Parathyroid adenoma (tissue), 2 donors: ENCODE measurements at regions not wholly inside any gene's neighbourhood (a gene's known extent, or its start where the extent isn't known, plus 50 kb on each side); places are given as distances from the start of the nearest gene placed in this dataset.

Experiments
- H2AFZ ChIP-seq: fragments of 300-600 bp; sonication (generic); one replicate; pipeline ENCODE4 v1.7.0; 2017; ENCODE audit warnings: antibody characterized with exemption, mild to moderate bottlenecking
- H3K27ac ChIP-seq: fragments of 300-600 bp; sonication (generic); one replicate; pipeline ENCODE4 v1.7.0; 2017
- H3K27me3 ChIP-seq: fragments of 300-600 bp; sonication (generic); one replicate; pipeline ENCODE4 v1.7.0; 2017; ENCODE audit warnings: low read length; ENCODE audit not compliant: control insufficient read depth, insufficient read depth
- H3K36me3 ChIP-seq: fragments of 300-600 bp; sonication (generic); one replicate; pipeline ENCODE4 v1.7.0; 2017; ENCODE audit warnings: low read length; ENCODE audit not compliant: control insufficient read depth, insufficient read depth
- H3K4me1 ChIP-seq: fragments of 300-600 bp; sonication (generic); one replicate; pipeline ENCODE4 v1.7.0; 2017; ENCODE audit warnings: control low read depth
- H3K4me2 ChIP-seq: fragments of 300-600 bp; sonication (generic); one replicate; pipeline ENCODE4 v1.7.0; 2017; ENCODE audit warnings: low read length
- H3K4me3 ChIP-seq: fragments of 300-600 bp; sonication (generic); one replicate; pipeline ENCODE4 v1.7.0; 2017; ENCODE audit warnings: low read depth, low read length
- H3K79me2 ChIP-seq: fragments of 300-600 bp; sonication (generic); one replicate; pipeline ENCODE4 v1.7.0; 2017; ENCODE audit warnings: control low read depth
- H3K9ac ChIP-seq: fragments of 300-600 bp; sonication (generic); one replicate; pipeline ENCODE4 v1.7.0; 2017; ENCODE audit warnings: mild to moderate bottlenecking
- H3K9me3 ChIP-seq: fragments of 300-600 bp; sonication (generic); one replicate; pipeline ENCODE4 v1.7.0; 2017; ENCODE audit warnings: low read length; ENCODE audit not compliant: control insufficient read depth
- TF ChIP-seq, protein P1 (sequence below): fragments of 300-600 bp; sonication (generic); IDR thresholded peaks from one replicate; pipeline ENCODE4 v1.7.0; 2017; ENCODE audit warnings: antibody characterized with exemption, mild to moderate bottlenecking
- donor health status: primary hyperparathyroidism.

DNA sequence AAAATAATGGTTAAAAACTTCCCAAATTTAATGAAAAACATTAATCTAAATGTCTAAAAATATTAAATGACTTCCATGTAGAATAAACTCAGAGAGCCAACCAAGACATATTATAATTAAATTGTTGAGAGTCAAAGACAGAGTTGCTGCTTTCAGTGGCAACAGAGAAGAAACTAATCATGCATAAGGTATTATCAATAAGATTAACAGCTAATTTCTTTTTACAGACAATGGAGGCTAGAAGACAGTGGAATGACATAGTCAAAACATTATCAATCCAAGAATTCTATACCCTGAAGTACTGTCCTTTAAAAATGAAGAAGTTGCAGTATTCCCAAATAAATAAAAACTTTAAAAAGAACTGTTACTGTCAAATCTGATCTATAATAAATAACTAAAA is 268.7 kb downstream of the IRX2 start:
- no peak overlapping the region for H3K27ac ChIP-seq
- H3K36me3 ChIP-seq, result no peaks in the 10 kb centered on the region
- no peaks in the 10 kb centered on the region for H3K9me3 ChIP-seq
- H3K4me2 ChIP-seq, result no peak overlapping the region
- TF ChIP-seq, protein P1, sequence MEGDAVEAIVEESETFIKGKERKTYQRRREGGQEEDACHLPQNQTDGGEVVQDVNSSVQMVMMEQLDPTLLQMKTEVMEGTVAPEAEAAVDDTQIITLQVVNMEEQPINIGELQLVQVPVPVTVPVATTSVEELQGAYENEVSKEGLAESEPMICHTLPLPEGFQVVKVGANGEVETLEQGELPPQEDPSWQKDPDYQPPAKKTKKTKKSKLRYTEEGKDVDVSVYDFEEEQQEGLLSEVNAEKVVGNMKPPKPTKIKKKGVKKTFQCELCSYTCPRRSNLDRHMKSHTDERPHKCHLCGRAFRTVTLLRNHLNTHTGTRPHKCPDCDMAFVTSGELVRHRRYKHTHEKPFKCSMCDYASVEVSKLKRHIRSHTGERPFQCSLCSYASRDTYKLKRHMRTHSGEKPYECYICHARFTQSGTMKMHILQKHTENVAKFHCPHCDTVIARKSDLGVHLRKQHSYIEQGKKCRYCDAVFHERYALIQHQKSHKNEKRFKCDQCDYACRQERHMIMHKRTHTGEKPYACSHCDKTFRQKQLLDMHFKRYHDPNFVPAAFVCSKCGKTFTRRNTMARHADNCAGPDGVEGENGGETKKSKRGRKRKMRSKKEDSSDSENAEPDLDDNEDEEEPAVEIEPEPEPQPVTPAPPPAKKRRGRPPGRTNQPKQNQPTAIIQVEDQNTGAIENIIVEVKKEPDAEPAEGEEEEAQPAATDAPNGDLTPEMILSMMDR, result no peak
- no peaks in the 10 kb centered on the region for H3K27me3 ChIP-seq
- H3K4me3 ChIP-seq, result no peak overlapping the region
- no peak overlapping the region for H3K9ac ChIP-seq
- H3K4me1 ChIP-seq, result no peaks in the 10 kb centered on the region
- no peak overlapping the region for H2AFZ ChIP-seq
- H3K79me2 ChIP-seq, result no peaks in the 10 kb centered on the region

DNA sequence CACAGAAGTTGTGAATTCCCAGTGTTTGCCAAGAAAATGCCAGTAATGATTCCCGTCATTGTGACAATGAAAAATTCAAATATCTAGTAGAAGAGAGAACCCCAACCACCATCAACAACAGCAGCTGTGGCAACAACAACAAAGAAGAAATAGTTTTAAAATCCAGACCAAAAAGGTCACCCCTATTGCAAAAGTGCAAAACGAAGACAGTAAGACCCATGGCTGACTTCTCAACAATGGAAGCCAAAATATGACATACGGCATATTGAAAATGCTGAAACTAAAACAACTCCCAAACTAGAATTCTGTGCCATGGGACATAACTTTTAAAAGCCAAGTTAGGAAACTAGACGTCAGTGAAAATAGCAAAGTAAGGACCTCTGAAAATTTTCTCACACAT is 270.6 kb downstream of the IRX2 start:
- TF ChIP-seq, protein P1, result no peak
- no peak overlapping the region for H3K4me3 ChIP-seq

DNA sequence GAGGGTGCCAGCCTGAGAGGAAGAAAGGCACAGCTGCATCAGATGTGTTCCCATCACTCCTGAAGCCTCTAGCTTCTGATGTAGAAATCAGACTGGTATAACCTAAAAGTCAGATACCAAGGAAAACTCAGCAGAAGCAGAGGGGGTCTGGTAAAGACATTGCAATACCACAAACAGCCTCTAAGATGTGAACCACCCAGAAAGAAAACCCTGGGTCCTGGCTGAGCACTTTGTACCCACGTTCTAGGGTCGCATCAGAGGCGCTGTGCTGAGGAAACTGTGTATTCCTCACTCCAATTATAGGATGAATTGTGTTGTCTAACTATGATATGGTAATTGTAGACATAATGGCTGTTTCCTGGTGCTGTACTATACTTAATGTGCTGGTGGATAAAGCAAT is 275.6 kb downstream of the IRX2 start:
- H3K9ac ChIP-seq, result no peak overlapping the region
- TF ChIP-seq, protein P1, result no peak
- no peak overlapping the region for H2AFZ ChIP-seq
- no peaks in the 10 kb centered on the region for H3K27me3 ChIP-seq
- no peaks in the 10 kb centered on the region for H3K79me2 ChIP-seq
- no peaks in the 10 kb centered on the region for H3K9me3 ChIP-seq
- no peak overlapping the region for H3K4me2 ChIP-seq
- no peaks in the 10 kb centered on the region for H3K36me3 ChIP-seq
- no peak overlapping the region for H3K4me3 ChIP-seq
- H3K4me1 ChIP-seq, result no peaks in the 10 kb centered on the region
- no peak overlapping the region for H3K27ac ChIP-seq

More for the DNA sequence above, 270.6 kb downstream of the IRX2 start:
- Histone ChIP-seq H3K27me3 (no peaks in the 10 kb centered on the region), H3K36me3 (no peaks in the 10 kb centered on the region), H3K27ac (no peak overlapping the region), H3K4me1 (no peaks in the 10 kb centered on the region), H2AFZ (no peak overlapping the region), H3K4me2 (no peak overlapping the region), H3K79me2 (no peaks in the 10 kb centered on the region), H3K9me3 (no peaks in the 10 kb centered on the region), H3K9ac (no peak overlapping the region)

DNA sequence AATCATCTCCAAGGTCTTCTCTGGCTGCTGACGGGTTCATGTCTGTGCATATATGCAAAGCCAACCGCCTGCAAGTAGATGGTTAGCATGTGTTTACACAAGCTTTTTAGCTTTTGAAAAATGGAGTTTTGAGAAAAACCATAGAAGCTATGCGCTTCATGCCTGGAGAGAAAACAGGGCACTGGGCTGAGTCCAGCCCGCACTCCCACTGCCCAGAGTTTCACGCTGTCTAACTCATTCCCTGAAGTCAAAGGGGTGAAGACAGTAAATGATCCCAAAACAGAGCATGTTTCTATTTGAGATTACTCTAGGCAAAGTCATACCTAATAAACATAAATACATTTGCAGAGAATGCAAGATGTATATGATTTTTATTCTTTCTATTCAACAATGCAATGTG is 278.8 kb downstream of the IRX2 start:
- Histone ChIP-seq H3K4me2 (no peak overlapping the region), H2AFZ (no peak overlapping the region), H3K36me3 (no peaks in the 10 kb centered on the region), H3K9ac (no peak overlapping the region), H3K4me1 (no peaks in the 10 kb centered on the region), H3K27ac (no peak overlapping the region), H3K79me2 (no peaks in the 10 kb centered on the region), H3K4me3 (no peak overlapping the region), H3K9me3 (no peaks in the 10 kb centered on the region), H3K27me3 (no peaks in the 10 kb centered on the region)
- TF ChIP-seq, protein P1, result no peak

DNA sequence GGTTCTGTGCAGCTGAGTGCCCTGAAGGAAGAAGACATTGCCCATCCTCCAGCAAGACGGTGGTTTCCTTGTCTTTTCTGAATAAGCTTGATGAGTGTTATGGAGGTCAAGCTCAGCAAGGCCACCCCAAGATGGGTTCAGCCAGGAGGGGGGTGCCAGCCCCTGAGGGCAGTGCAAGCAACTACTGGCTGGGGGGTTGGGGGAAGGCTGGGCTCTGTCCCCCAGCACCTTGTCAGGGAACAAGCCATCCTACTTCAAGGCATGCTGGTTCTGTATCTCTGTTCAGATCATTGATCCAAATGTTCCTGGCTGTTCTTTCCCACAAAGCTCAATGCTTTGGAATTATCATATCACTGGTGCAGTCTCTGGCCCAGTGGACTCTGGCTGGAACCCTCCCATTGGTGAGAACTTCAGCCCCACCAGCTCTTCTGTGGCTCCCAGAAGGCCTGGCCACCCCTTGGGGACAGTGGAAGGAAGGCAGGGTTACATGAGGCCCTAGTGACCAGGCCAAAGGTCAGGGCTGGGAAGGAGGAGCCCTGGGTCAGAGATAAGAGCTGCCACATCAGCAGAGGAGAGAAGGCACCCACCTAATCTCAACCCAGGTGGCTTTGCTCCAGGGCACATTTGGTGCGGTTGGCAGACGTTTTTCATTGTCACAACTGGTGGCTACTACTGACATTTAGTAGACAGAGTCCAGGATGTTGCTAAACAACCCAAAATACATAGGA is 280.2 kb downstream of the IRX2 start:
- TF ChIP-seq, protein P1, result no peak
- no peaks in the 10 kb centered on the region for H3K36me3 ChIP-seq
- H3K4me2 ChIP-seq, result no peak overlapping the region
- no peak overlapping the region for H3K27ac ChIP-seq
- no peaks in the 10 kb centered on the region for H3K79me2 ChIP-seq
- no peaks in the 10 kb centered on the region for H3K4me1 ChIP-seq
- no peaks in the 10 kb centered on the region for H3K9me3 ChIP-seq
- no peaks in the 10 kb centered on the region for H3K27me3 ChIP-seq
- H3K4me3 ChIP-seq, result no peak overlapping the region
- no peak overlapping the region for H3K9ac ChIP-seq
- no peak overlapping the region for H2AFZ ChIP-seq
